Loucy (cell line): ENCODE measurements at regions not wholly inside any gene's neighbourhood (a gene's known extent, or its start where the extent isn't known, plus 50 kb on each side); places are given as distances from the start of the nearest gene placed in this dataset.

ENCODE experiments used
- H2AFZ ChIP-seq: fragments of 200-600 bp; sonication (generic); 2 replicates; pipeline ENCODE4 v1.6.0; 2016; ENCODE audit warnings: antibody characterized with exemption, mild to moderate bottlenecking, low read length, moderate library complexity
- H3F3A ChIP-seq: fragments of 200-600 bp; 2 replicates; pipeline ENCODE4 v1.6.0; 2016; ENCODE audit warnings: antibody characterized with exemption, low read depth, mild to moderate bottlenecking
- H3K27me3 ChIP-seq: fragments of 200-600 bp; sonication (generic); 2 replicates; pipeline ENCODE4 v1.6.1; 2014; ENCODE audit warnings: low read length, mild to moderate bottlenecking; ENCODE audit not compliant: insufficient read depth, poor library complexity, severe bottlenecking
- H3K36me3 ChIP-seq: fragments of 200-600 bp; sonication (generic); 2 replicates; pipeline ENCODE4 v1.6.1; 2016; ENCODE audit warnings: low read length; ENCODE audit not compliant: insufficient read depth
- H3K4me1 ChIP-seq: fragments of 200-600 bp; sonication (generic); 2 replicates; pipeline ENCODE4 v1.5.1; 2014; ENCODE audit warnings: low read length, mild to moderate bottlenecking; ENCODE audit not compliant: insufficient read depth, poor library complexity, severe bottlenecking
- H3K4me2 ChIP-seq: fragments of 200-600 bp; sonication (generic); 2 replicates; pipeline ENCODE4 v1.6.0; 2014; ENCODE audit warnings: antibody characterized with exemption, low read length, low read depth, mild to moderate bottlenecking; ENCODE audit not compliant: poor library complexity, severe bottlenecking
- H3K4me3 ChIP-seq: fragments of 200-600 bp; sonication (generic); 2 replicates; pipeline ENCODE4 v1.5.1; 2014; ENCODE audit warnings: low read length, mild to moderate bottlenecking, mixed read lengths; ENCODE audit not compliant: poor library complexity, severe bottlenecking
- H3K79me2 ChIP-seq: fragments of 200-600 bp; sonication (generic); 2 replicates; pipeline ENCODE4 v1.6.1; 2014; ENCODE audit warnings: low read length; ENCODE audit not compliant: insufficient read depth
- H3K9ac ChIP-seq: fragments of 200-600 bp; sonication (generic); 2 replicates; pipeline ENCODE4 v1.6.0; 2014; ENCODE audit warnings: mild to moderate bottlenecking, low read depth, low read length, moderate library complexity; ENCODE audit not compliant: poor library complexity, severe bottlenecking
- H3K9me2 ChIP-seq: fragments of 200-600 bp; sonication (generic); replicated peaks from 2 replicates; pipeline ENCODE4 v1.6.1; 2016; ENCODE audit warnings: low read depth, low read length, mixed read lengths
- H3K9me3 ChIP-seq: fragments of 200-600 bp; sonication (generic); 2 replicates; pipeline ENCODE4 v1.6.1; 2014; ENCODE audit warnings: mild to moderate bottlenecking, antibody characterized with exemption, low read length, low read depth; ENCODE audit not compliant: insufficient read depth
- H4K20me1 ChIP-seq: fragments of 200-600 bp; sonication (generic); 2 replicates; pipeline ENCODE4 v1.6.0; 2014; ENCODE audit warnings: antibody characterized with exemption, low read length, mild to moderate bottlenecking; ENCODE audit not compliant: insufficient read depth, poor library complexity, severe bottlenecking
- EZH2phosphoT487 ChIP-seq: fragments of 200-600 bp; IDR thresholded peaks from 2 replicates; pipeline ENCODE4 v1.6.1; 2018; ENCODE audit warnings: antibody characterized with exemption, mild to moderate bottlenecking, moderate library complexity, borderline replicate concordance
- TF ChIP-seq, protein P1 (sequence below): fragments of 200-600 bp; sonication (generic); conservative IDR thresholded peaks from 2 replicates; pipeline ENCODE4 v1.5.1; 2014; ENCODE audit warnings: mild to moderate bottlenecking, antibody characterized with exemption, low read length

DNA sequence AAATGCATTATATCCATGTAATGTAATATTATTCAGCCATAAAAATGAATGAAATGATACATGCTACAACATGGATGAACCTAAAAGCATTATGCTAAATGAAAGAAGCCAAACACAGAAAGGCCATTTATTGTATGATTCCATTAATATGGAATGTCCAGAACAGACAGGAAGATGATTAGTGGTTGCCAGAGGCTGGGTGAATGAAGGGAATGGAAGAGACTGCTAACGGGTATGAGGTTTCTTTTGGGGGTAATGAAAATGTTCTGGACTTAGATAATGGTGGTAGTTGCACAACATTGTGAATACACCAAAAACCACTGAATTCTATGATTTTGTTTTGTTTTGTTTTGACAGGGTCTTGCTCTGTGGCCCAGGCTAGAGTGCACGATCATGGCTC lies 61.6 kb upstream of the MAP4 start:
- Histone ChIP-seq H2AFZ (no peak overlapping the region), H3K9ac (no peak overlapping the region), H3K4me2 (no peak overlapping the region), H3K36me3 (no peaks in the 10 kb centered on the region), H3F3A (no peaks in the 10 kb centered on the region), H3K27me3 (no peaks in the 10 kb centered on the region), H3K9me2 (no peaks in the 10 kb centered on the region), H3K9me3 (no peaks in the 10 kb centered on the region), H3K79me2 (peaks cover 67% of the 10 kb centered on the region; the same call in 1 of the 2 replicates), H3K4me1 (peaks cover 4% of the 10 kb centered on the region), H4K20me1 (peaks cover 9% of the 10 kb centered on the region), H3K4me3 (no peak overlapping the region)
- TF ChIP-seq, protein P1, sequence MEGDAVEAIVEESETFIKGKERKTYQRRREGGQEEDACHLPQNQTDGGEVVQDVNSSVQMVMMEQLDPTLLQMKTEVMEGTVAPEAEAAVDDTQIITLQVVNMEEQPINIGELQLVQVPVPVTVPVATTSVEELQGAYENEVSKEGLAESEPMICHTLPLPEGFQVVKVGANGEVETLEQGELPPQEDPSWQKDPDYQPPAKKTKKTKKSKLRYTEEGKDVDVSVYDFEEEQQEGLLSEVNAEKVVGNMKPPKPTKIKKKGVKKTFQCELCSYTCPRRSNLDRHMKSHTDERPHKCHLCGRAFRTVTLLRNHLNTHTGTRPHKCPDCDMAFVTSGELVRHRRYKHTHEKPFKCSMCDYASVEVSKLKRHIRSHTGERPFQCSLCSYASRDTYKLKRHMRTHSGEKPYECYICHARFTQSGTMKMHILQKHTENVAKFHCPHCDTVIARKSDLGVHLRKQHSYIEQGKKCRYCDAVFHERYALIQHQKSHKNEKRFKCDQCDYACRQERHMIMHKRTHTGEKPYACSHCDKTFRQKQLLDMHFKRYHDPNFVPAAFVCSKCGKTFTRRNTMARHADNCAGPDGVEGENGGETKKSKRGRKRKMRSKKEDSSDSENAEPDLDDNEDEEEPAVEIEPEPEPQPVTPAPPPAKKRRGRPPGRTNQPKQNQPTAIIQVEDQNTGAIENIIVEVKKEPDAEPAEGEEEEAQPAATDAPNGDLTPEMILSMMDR = no peak
- TF ChIP-seq EZH2phosphoT487 = no peak

DNA sequence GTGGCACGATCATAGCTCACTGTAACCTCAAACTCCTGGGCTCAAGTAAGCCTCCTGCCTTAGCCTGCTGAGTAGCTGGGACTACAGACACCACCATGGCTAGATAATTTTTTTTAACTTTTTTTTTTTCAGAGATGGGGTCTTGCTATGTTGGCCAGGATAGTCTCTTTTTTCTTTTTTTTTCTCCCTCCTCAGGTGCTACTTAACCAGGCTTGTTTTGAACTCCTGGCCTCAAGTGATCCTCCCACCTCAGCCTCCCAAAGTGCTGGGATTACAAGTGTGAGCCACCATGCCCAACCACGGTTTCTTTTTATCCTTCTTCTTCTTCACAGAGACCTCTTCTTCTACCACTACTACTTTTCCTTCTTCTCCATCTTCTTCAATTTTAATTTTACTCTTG lies 53.8 kb upstream of the MAP4 start:
- Histone ChIP-seq H3K4me2 (no peak overlapping the region), H3K9me3 (no peaks in the 10 kb centered on the region), H3K9ac (no peak overlapping the region), H3K27me3 (no peaks in the 10 kb centered on the region), H3K4me3 (no peak overlapping the region), H3K4me1 (no peaks in the 10 kb centered on the region), H3K36me3 (no peaks in the 10 kb centered on the region), H3K79me2 (peaks cover 57% of the 10 kb centered on the region), H3K9me2 (no peaks in the 10 kb centered on the region), H4K20me1 (peaks cover 2% of the 10 kb centered on the region), H3F3A (no peaks in the 10 kb centered on the region), H2AFZ (no peak overlapping the region)
- TF ChIP-seq EZH2phosphoT487 = no peak
- TF ChIP-seq, protein P1 = no peak

DNA sequence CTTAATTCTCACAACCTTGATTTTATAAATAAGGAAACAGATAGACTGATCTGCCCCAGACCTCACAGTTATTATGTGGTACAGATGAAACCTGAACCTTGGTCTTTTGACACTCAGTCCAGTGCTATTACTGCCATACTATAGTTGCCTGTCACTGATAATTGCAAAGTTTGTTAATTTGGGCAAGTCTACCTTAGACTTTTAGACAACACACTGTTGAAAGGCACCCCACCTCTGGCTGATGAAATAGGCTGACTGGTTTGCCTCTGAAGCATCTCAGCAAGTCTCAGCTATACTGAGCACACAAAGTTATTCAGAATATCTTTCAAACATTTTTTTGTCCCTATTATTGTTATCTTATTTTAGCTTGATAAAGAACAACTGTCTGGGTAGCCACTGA lies 53.1 kb upstream of the MAP4 start:
- Histone ChIP-seq H3F3A (no peaks in the 10 kb centered on the region), H3K4me2 (no peak overlapping the region), H4K20me1 (peaks cover 2% of the 10 kb centered on the region), H3K79me2 (peaks cover 54% of the 10 kb centered on the region), H3K27me3 (no peaks in the 10 kb centered on the region), H3K9ac (no peak overlapping the region), H3K9me2 (no peaks in the 10 kb centered on the region), H2AFZ (no peak overlapping the region), H3K9me3 (no peaks in the 10 kb centered on the region), H3K4me1 (no peaks in the 10 kb centered on the region), H3K4me3 (no peak overlapping the region), H3K36me3 (no peaks in the 10 kb centered on the region)
- TF ChIP-seq EZH2phosphoT487 = no peak
- TF ChIP-seq, protein P1 = no peak
